ENCODE measurements at regions not wholly inside any gene's neighbourhood (a gene's known extent, or its start where the extent isn't known, plus 50 kb on each side); places are given as distances from the start of the nearest gene placed in this dataset.

- TF ChIP-seq CTCF (IDR thresholded peaks at IDR 0.05; ENCODE audit: insufficient read depth, low read length) = no peak
- TF ChIP-seq POLR2AphosphoS5 (IDR thresholded peaks at IDR 0.05; ENCODE audit: low read depth) = no peak
- no peak for TF ChIP-seq SPI1 (IDR thresholded peaks at IDR 0.05; ENCODE audit: borderline replicate concordance, low read depth)
Measured at GRCh38 chr20:60868316-60868891, 383.7 kb upstream of the CDH4 start.

Measured in HL-60 (cell line).